ENCODE measurements at regions not wholly inside any gene's neighbourhood (a gene's known extent, or its start where the extent isn't known, plus 50 kb on each side); places are given as distances from the start of the nearest gene placed in this dataset.
A peak's percentile ranks its signal among the peaks of the same experiment; 100 is the strongest.

DNA sequence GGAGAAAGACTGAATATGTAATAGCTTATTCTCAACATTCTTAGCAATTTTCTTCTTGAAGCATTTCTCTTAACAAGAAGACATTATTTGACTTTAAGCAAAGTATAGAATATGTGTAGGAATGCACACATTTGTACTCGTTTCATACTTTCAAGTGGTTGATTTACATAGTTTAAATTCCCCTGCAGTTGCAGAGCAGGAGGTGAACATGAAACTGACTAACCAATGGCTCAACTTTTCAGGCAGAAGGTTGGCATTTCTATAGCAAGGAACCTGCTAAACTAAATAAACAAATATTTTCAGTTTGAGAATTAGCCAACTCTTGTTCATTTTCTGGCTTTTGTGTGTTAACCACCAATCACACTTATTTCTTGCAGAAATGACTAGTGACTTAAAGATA lies 145.4 kb upstream of the MYO16 start:
- WGBS, 2 experiments (ENCODE audit: insufficient coverage in 1 of 2, insufficient read length in 1 of 2): 83% methylated on average over 1 of the region's 1 CpG; no CpG with 5 or more reads in 1 of the 2 experiments
- Mint-ChIP-seq H3K4me1 (no peaks in the 10 kb centered on the region), H3K27me3 (ENCODE audit: insufficient read depth) (peaks cover 4% of the 10 kb centered on the region), H3K27ac (no peak overlapping the region), H3K36me3 (ENCODE audit: low read depth) (no peaks in the 10 kb centered on the region), H3K9me3 (no peaks in the 10 kb centered on the region), H3K4me3 (no peak overlapping the region)
- Histone ChIP-seq H3K4me3 (ENCODE audit: low read length) (no peak overlapping the region), H3K36me3 (ENCODE audit: control insufficient read depth, insufficient read depth, low read length) (no peaks in the 10 kb centered on the region), H3K4me1 (ENCODE audit: control insufficient read depth, insufficient read depth, low read length) (no peaks in the 10 kb centered on the region), H3K27me3 (ENCODE audit: control insufficient read depth, insufficient read depth, low read length, poor library complexity, severe bottlenecking) (no peaks in the 10 kb centered on the region), H3K9ac (ENCODE audit: extremely low read depth, low read length, poor library complexity, severe bottlenecking) (no peak overlapping the region), H3K27ac (ENCODE audit: low read depth, low read length) (no peak overlapping the region), H3K9me3 (ENCODE audit: control insufficient read depth, low read length) (no peaks in the 10 kb centered on the region)
- no peak for DNase-seq
- no peak for TF ChIP-seq CTCF (conservative IDR thresholded peaks at IDR 0.05)

- Histone ChIP-seq H3K27me3 (ENCODE audit: control insufficient read depth, insufficient read depth, low read length, poor library complexity, severe bottlenecking) (peaks cover 4% of the 10 kb centered on the region), H3K36me3 (ENCODE audit: control insufficient read depth, insufficient read depth, low read length) (no peaks in the 10 kb centered on the region), H3K4me1 (ENCODE audit: control insufficient read depth, insufficient read depth, low read length) (no peaks in the 10 kb centered on the region), H3K27ac (ENCODE audit: low read depth, low read length) (no peak overlapping the region), H3K4me3 (ENCODE audit: low read length) (no peak overlapping the region), H3K9ac (ENCODE audit: extremely low read depth, low read length, poor library complexity, severe bottlenecking) (no peak overlapping the region), H3K9me3 (ENCODE audit: control insufficient read depth, low read length) (no peaks in the 10 kb centered on the region)
- no peaks in the 10 kb centered on the region for H3K9me3 Mint-ChIP-seq
- no peak overlapping the region for H3K27ac Mint-ChIP-seq
- peaks cover 21% of the 10 kb centered on the region for H3K27me3 Mint-ChIP-seq (ENCODE audit: insufficient read depth)
- no peak overlapping the region for H3K4me3 Mint-ChIP-seq
- DNase-seq: no peak
- no peak for TF ChIP-seq CTCF (conservative IDR thresholded peaks at IDR 0.05)
- no peaks in the 10 kb centered on the region for H3K4me1 Mint-ChIP-seq
- no peaks in the 10 kb centered on the region for H3K36me3 Mint-ChIP-seq (ENCODE audit: low read depth)
These were observed 143.3 kb upstream of the MYO16 start for GRCh38 chr13:108486096-108486495.

- no peaks in the 10 kb centered on the region for H3K36me3 Mint-ChIP-seq (ENCODE audit: low read depth)
- no peak overlapping the region for H3K27ac Mint-ChIP-seq
- peak overlapping the region; percentile 69 for H3K4me3 ChIP-seq (ENCODE audit: low read length)
- no peak for TF ChIP-seq CTCF (conservative IDR thresholded peaks at IDR 0.05)
- peak; percentile 69 for DNase-seq
- H3K9me3 ChIP-seq (ENCODE audit: control insufficient read depth, low read length): no peaks in the 10 kb centered on the region
- peak overlapping the region; percentile 73 for H3K4me3 Mint-ChIP-seq
- no peaks in the 10 kb centered on the region for H3K36me3 ChIP-seq (ENCODE audit: control insufficient read depth, insufficient read depth, low read length)
- no peak overlapping the region for H3K9ac ChIP-seq (ENCODE audit: extremely low read depth, low read length, poor library complexity, severe bottlenecking)
- WGBS, 2 experiments (ENCODE audit: insufficient coverage in 1 of 2, insufficient read length in 1 of 2): 3 to 6% methylated on average over 15 to 40 of the region's 40 CpGs
- no peaks in the 10 kb centered on the region for H3K9me3 Mint-ChIP-seq
- H3K4me1 ChIP-seq (ENCODE audit: control insufficient read depth, insufficient read depth, low read length): no peaks in the 10 kb centered on the region
- H3K27me3 ChIP-seq (ENCODE audit: control insufficient read depth, insufficient read depth, low read length, poor library complexity, severe bottlenecking): peaks cover 61% of the 10 kb centered on the region
- peaks cover 8% of the 10 kb centered on the region for H3K4me1 Mint-ChIP-seq
- peaks cover 74% of the 10 kb centered on the region for H3K27me3 Mint-ChIP-seq (ENCODE audit: insufficient read depth)
- H3K27ac ChIP-seq (ENCODE audit: low read depth, low read length): peak overlapping the region; percentile 14
These were observed 134.3 kb upstream of the MYO16 start for GRCh38 chr13:108494991-108495645.

Measured in endodermal cell (in vitro differentiated cells).